Ishikawa (cell line): ENCODE measurements at regions not wholly inside any gene's neighbourhood (a gene's known extent, or its start where the extent isn't known, plus 50 kb on each side); places are given as distances from the start of the nearest gene placed in this dataset.

Experiments
- FOXM1 ChIP-seq: IDR thresholded peaks from 2 replicates; pipeline ENCODE4 v1.6.1; 2012; ENCODE audit warnings: low read depth, borderline replicate concordance
- REST ChIP-seq: IDR thresholded peaks from 2 replicates; pipeline ENCODE4 v1.6.1; 2012; ENCODE audit warnings: low read depth, mild to moderate bottlenecking

GRCh38 chr6:141587482-141588266, 545.1 kb upstream of the GJE1 start:
- no peak for TF ChIP-seq REST
- no peak for TF ChIP-seq FOXM1
